HG03025 (cell line): ENCODE measurements at regions not wholly inside any gene's neighbourhood (a gene's known extent, or its start where the extent isn't known, plus 50 kb on each side); places are given as distances from the start of the nearest gene placed in this dataset.
"Not testable (repeated sequence)": the region's sequence is repeated elsewhere in the genome, so short reads cannot be mapped to it uniquely, and the experiment has no call there.

Experiments
- ATAC-seq: cut with Tn5 transposase; IDR thresholded peaks from one replicate; pipeline ENCODE4 v1.9.1; 2021; ENCODE audit warnings: mild to moderate bottlenecking, moderate library complexity; ENCODE audit not compliant: unreplicated experiment, low FRiP score

DNA sequence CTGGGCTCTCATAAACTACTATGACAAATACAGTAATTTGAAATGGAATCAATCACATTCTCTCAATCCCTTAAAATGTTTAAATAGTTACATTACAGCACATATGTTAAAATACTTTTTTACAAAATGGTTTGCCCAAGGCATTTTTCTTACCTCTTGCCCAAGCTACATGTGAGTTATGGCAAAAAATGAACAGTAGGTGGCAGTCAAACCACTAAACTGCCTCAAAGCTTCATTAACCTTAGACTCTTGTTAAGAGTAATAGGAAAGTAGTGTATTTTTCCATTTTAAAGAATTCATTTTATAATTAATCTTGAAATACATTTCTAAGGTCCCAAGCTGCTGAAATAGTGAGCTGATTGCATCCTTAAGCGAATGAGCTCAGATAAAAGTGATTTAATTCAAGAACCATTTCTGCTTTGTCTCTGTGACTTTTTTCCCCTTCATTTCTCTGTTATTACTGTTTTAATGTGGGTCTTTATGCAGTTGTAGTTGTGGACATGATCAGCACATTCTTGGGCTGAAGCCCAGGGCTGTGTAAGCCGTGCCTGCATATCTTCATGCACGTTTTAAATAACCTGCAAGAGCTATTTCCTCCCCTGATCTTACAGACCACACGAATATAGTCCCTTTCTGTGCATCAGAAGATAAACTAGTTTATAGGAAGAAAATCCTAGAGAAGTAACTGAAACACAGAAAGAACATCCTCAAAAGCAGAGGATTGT lies 311.8 kb downstream of the LNPK start:
- ATAC-seq: peak; percentile 59

GRCh38 chr2:175688243-175688642 lies 313.8 kb downstream of the LNPK start:
- no peak for ATAC-seq

GRCh38 chr2:175687465-175687864 lies 314.6 kb downstream of the LNPK start:
- ATAC-seq: no peak

- no peak for ATAC-seq
These were observed 316.1 kb downstream of the LNPK start for GRCh38 chr2:175686002-175686401.

- ATAC-seq: no peak
These were observed 317.6 kb downstream of the LNPK start for GRCh38 chr2:175684466-175684865.

DNA sequence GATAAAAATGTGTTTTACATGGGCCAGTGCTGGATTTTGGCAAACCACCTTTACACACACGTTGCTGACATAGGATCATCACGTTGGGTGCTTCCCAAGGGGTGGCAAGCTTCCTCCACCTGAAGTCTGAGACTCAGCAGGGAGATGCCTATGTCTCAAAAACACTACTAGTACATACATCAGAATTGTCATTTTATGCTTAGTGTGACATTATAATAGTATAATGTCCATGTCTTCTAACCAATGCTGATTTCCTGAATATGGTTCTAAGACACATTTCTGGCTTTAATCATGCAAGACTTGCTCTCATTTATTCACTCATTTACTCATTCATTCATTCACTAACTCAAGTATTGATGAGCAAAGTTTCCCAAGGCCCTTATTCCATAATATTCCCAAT lies 322.3 kb downstream of the LNPK start:
- no peak for ATAC-seq

DNA sequence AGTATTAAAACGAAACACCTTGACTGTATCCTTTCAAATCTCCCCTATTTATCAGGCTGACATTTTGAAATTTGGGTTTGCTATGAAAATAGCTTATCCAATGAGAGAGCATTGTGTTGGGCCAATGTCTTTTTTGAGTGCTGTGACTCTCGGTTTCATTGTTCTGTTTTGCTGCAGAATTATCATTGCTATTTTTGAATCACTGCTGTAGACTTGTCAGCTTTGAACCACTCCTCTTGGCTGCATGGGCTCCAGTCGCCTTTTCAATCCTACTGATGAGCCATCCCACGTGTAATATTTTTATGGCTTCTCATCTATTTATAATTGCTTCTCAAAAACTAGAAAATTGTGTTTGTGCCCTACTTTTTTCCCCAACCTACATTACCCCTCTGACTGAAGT lies 322.8 kb downstream of the LNPK start:
- ATAC-seq: no peak

DNA sequence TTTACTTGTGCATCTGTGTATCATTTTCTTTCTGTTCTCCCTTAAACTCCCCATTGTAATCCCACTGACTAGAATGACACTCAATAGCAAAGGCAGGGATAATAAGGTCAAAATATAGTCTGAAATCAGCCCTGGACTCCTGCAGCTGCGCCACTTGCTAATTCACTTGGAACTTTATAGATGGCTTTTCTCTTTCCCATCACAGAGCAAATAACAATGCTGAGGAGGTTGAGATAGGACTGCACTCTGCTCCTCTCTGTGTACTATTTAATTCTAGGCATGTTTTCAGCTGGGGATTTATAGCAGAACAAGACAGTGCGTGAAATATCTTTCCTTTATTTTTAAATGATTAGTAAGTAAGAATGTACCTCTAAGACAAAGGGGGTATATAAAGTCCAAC lies 324.2 kb downstream of the LNPK start:
- no peak for ATAC-seq

DNA sequence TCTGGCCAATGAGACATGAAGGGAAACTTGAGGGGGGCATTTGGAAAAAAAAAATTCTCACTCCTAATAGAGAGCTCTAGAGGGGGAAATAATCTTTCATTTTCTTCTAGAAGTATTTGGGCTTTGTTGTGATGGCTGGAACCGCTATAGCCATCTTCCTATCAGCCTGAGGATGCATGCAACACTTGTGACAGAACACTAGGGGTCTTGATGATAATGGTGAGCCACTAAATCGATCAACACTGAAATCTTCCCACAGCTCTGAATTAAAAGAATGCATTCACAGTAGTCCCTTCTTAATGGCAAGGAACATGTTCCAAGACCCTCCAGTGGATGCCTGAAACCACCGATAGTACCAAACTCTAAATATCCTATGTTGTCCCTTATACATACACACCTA lies 325.3 kb downstream of the LNPK start:
- ATAC-seq: no peak

- not testable (repeated sequence) for ATAC-seq
These were observed 333.3 kb downstream of the LNPK start for GRCh38 chr2:175668804-175669203.

GRCh38 chr2:175662335-175662734 lies 339.7 kb downstream of the LNPK start:
- no peak for ATAC-seq

- no peak for ATAC-seq
These were observed 353.4 kb downstream of the LNPK start for GRCh38 chr2:175648577-175649063.

DNA sequence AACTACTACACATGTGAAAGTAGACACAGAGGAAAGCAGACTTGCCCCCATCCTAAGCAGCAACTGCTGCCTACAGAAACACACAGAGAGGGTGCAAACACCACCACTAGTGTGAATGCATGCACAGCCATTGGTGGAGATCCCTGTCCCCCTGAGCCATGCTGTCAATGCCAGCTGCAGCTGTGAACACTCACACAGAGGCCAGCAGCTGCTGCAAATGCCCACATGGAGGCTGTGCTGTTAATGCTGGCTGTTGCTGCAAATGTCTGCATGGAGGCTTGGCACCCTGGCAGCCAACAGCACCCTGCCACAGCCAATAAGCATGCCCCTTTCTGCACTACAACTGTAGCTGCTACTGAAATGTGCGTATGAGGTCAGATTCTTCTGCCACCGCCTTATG lies 355.0 kb downstream of the LNPK start:
- ATAC-seq: no peak

DNA sequence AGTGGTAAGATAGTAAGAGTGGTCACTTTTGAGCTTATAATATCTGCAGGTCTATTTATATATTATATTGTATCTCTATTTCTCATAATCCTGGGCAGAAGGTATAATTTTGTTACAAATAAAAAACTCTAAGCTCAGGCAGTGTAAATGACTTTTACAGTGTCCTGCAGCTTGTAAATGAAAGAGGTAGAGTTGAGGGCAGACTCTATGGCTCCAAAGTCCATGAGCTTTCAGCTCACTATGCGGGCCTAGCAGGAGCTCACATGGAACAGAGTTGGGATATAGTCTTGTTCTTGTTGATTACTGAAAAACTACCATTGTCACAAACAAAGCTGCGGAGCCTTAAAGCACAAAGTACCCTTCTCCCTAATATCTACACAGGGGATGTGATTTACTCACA lies 361.4 kb downstream of the LNPK start:
- ATAC-seq: no peak

DNA sequence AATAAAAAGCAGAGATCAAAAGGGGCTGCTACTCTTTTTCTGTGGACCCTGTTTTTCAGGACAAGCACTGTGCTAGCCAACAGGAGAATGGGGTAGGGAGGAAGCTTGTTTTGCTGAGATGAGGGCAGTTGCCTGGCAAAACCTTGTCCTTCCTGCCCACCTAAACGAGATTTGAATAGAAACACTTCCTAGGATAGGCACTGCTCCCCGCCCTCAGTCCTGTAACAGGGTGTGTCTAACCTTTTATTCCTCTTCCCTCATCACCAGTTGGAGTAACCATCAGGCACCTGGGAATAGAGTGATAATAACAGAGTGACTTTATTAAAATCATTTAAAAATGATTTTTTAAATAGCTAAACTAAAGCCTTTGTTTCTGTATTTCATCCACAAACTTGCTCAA lies 368.8 kb downstream of the LNPK start:
- no peak for ATAC-seq

DNA sequence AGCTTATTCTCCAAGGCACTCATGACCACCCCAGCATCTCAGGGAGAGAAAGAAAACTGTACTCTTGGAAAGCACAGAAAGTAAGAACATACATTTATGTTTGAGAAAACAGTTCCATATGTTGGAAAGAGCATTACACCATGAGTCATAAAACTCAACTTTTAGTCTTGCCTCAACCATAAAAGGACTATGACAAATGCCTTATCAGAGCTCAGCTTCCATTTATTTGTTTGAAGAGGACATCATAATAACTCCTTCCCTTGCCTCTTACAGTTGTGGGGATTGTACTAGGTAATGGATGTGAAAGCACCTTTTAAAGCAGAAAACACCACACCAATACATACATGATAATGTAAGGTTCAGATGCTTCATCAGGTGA lies 370.8 kb downstream of the LNPK start:
- no peak for ATAC-seq

DNA sequence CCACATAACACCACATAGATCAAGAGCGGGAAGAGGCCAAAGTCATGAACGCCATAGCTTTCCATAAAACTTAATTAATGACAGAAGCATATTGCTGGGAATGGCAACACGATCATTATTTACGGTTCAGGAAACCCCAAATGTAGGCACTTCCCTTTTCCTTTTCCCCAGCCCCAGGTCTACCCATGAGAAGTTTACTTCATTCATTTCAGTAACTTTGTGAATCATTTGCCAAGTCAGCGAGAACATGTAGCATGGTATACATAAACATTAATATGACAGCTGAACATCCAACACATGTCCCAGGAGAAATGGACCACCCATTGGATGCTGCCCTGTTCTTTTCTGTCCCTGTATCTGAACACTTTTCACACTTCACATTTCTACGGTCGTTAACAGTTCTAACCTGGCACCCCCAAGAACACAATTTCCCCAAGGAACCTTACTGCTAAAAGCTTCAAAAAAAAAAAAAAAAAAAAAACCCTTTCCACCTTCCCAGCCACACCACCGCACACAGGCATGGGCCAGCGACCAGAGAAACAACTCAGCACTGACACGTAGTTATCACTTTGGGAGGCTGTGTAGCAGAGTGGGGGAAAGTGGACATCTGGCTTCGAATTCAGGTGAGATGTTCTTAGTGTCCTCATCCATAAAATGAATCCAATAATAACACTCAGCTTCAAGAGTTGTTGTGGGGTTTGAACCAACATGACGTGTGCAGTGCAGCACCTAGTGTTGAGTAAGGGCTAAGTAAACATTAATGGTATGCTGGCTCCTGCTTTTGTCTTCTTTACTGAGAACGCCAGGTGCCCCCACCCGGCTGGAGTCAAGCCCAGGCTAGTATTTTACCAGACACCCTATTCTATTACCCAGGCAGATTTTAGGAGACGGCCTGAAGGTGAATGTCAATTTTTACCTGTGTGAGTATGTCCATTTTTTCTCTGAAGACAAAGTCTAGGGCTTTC lies 371.5 kb downstream of the LNPK start:
- ATAC-seq: no peak

DNA sequence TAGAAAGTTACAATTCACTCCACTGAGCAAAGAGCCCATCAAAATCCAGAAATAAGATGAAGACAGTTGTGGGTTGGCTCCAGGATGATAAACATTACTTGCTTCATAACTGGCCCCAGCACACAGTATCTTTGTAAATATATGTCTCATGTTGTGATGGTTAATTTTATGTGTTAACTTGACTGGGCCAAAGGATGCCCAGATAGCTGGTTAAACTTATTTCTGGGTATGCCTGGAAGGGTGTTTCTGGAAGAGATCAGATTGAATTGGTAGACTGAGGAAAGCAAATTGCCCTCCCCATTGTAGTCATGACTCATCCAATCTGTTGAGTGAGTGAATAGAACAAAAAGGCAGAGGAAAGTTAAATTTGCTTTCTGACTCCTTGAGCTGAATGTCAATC lies 373.8 kb downstream of the LNPK start:
- ATAC-seq: no peak

DNA sequence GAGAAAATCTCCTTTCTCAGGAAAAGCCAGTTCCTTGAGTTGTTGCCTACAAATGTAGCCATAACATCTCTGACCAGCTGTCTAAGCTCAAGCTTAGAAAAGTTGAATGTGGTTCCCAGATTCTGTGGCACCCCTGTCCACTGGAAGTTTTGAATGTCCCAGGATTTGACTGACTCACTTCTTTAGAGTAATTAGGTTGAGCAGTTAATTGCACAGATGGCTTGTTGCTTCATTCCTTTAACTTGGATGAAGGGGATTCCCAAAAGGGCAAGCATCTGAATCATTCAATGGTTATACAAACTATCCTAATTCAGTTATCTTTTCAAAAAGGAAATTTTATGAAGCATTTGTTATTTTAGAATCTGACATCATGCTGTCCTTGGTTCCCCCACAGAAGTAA lies 374.7 kb downstream of the LNPK start:
- no peak for ATAC-seq

GRCh38 chr2:175626796-175627195 lies 375.3 kb downstream of the LNPK start:
- no peak for ATAC-seq

GRCh38 chr2:175624785-175625184 lies 377.3 kb downstream of the LNPK start:
- no peak for ATAC-seq
